ENCODE measurements at regions not wholly inside any gene's neighbourhood (a gene's known extent, or its start where the extent isn't known, plus 50 kb on each side); places are given as distances from the start of the nearest gene placed in this dataset.

GRCh38 chr4:163781726-163782125 is 287.2 kb downstream of the TMA16 start:
- WGBS, 2 donors: 68 to 70% methylated on average over 2 of the region's 2 CpGs
- Histone ChIP-seq H3K9me3 (peaks cover 0 to 11% (median 0%) of the 10 kb centered on the region in 11 donors), H3K27ac (no peak overlapping the region), H3K4me3 (no peak overlapping the region), H3K36me3 (no peaks in the 10 kb centered on the region), H3K27me3 (no peaks in the 10 kb centered on the region), H3K4me1 (no peaks in the 10 kb centered on the region)
- intact Hi-C loops (cut with DNase I): no loop called here
- TF ChIP-seq CTCF (IDR thresholded peaks at IDR 0.05): no peak
- DNase-seq: no peak
- ATAC-seq: no peak

GRCh38 chr4:163790231-163790630 is 295.7 kb downstream of the TMA16 start:
- WGBS, 2 donors: 83 to 85% methylated on average over 3 of the region's 3 CpGs
- H3K4me1 ChIP-seq: no peaks in the 10 kb centered on the region
- intact Hi-C loops (cut with DNase I): loop anchor here in 1 of 10 donors (10.0 kb wide), 1 partner anchor 795 kb away; no protein-coding TSS in a partner anchor
- H3K9me3 ChIP-seq: no peaks in the 10 kb centered on the region
- no peaks in the 10 kb centered on the region for H3K36me3 ChIP-seq
- H3K4me3 ChIP-seq: no peak overlapping the region
- no peak for ATAC-seq
- TF ChIP-seq CTCF (IDR thresholded peaks at IDR 0.05): no peak
- DNase-seq: no peak
- H3K27me3 ChIP-seq: no peaks in the 10 kb centered on the region
- no peak overlapping the region for H3K27ac ChIP-seq

- Histone ChIP-seq H3K27me3 (no peaks in the 10 kb centered on the region), H3K36me3 (no peaks in the 10 kb centered on the region), H3K27ac (no peak overlapping the region), H3K4me1 (no peaks in the 10 kb centered on the region), H3K9me3 (no peaks in the 10 kb centered on the region), H3K4me3 (no peak overlapping the region)
- 79 to 85% methylated on average over 3 of the region's 3 CpGs for WGBS, 2 donors
- DNase-seq (no peak), ATAC-seq (no peak)
- intact Hi-C loops (cut with DNase I): loop anchor here in 1 of 10 donors (10.0 kb wide), 1 partner anchor 801 kb away; no protein-coding TSS in a partner anchor
- no peak for TF ChIP-seq CTCF (IDR thresholded peaks at IDR 0.05)
Observed at GRCh38 chr4:163795885-163796284, 301.4 kb downstream of the TMA16 start.

GRCh38 chr4:163804001-163804400 is 309.5 kb downstream of the TMA16 start:
- no peak overlapping the region for H3K4me3 ChIP-seq
- H3K27ac ChIP-seq: no peak overlapping the region

More at GRCh38 chr4:163804001-163804400, 309.5 kb downstream of the TMA16 start:
- no peaks in the 10 kb centered on the region for H3K4me1 ChIP-seq
- no peaks in the 10 kb centered on the region for H3K27me3 ChIP-seq
- intact Hi-C loops (cut with DNase I): no loop called here
- no peaks in the 10 kb centered on the region for H3K36me3 ChIP-seq
- DNase-seq (no peak), ATAC-seq (no peak)
- TF ChIP-seq CTCF (IDR thresholded peaks at IDR 0.05): no peak
- H3K9me3 ChIP-seq: no peaks in the 10 kb centered on the region
